BLaER1 treated with 17β-estradiol and CSF1 and Interleukin-3, amounts not matched to agents 10 nM and 100 nM (cell line): ENCODE measurements at regions not wholly inside any gene's neighbourhood (a gene's known extent, or its start where the extent isn't known, plus 50 kb on each side); places are given as distances from the start of the nearest gene placed in this dataset.
"Not testable (repeated sequence)": the region's sequence is repeated elsewhere in the genome, so short reads cannot be mapped to it uniquely, and the experiment has no call there.

ENCODE experiments used
- H3K27ac ChIP-seq, 11 experiments: shearing (Covaris generic); formaldehyde crosslinking; 2 replicates each; pipeline ENCODE4 v1.8.1; 2022
- H3K27me3 ChIP-seq, 11 experiments: shearing (Covaris generic); formaldehyde crosslinking; 2 replicates each; pipeline ENCODE4 v1.8.1; 2022
- H3K36me3 ChIP-seq, 11 experiments: shearing (Covaris generic); formaldehyde crosslinking; 2 replicates each; pipeline ENCODE4 v1.8.1; 2022
- H3K4me1 ChIP-seq, 10 experiments: shearing (Covaris generic); formaldehyde crosslinking; 2 replicates each; pipeline ENCODE4 v1.8.1; 2022
- H3K4me2 ChIP-seq, 11 experiments: shearing (Covaris generic); formaldehyde crosslinking; 2 replicates each; pipeline ENCODE4 v1.8.1; 2022
- H3K4me3 ChIP-seq, 10 experiments: shearing (Covaris generic); formaldehyde crosslinking; 2 replicates each; pipeline ENCODE4 v1.8.1; 2022
- H3K9ac ChIP-seq, 11 experiments: shearing (Covaris generic); formaldehyde crosslinking; 2 replicates each; pipeline ENCODE4 v1.8.1; 2022
- H3K9me3 ChIP-seq, 11 experiments: shearing (Covaris generic); formaldehyde crosslinking; replicated peaks in 1 of 11; 2 replicates each; pipeline ENCODE4 v1.8.1; 2022
- H4K20me1 ChIP-seq, 11 experiments: shearing (Covaris generic); formaldehyde crosslinking; 2 replicates each; pipeline ENCODE4 v1.8.1; 2022
- Cebpa-rat ChIP-seq, 11 experiments: shearing (Covaris generic); IDR thresholded peaks; 2 replicates each; pipeline ENCODE4 v1.8.1; 2022

DNA sequence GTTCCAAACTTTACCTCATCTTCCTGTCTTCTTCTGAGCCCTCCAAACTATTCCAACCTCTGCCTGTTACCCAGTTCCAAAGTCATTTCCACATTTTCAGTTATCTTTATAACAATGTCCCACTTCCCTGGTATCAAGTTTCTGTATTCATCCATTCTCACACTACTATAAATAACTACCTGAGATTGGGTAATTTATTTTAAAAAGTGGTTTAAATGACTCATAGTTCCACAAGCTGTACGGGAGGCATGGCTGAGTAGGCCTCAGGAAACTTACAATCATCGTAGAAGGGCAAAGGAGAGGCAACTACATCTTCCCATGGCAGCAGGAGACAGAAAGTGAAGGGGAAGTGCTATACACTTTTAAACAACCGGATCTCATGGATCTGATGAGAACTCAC is 428.5 kb upstream of the RGS18 start:
- Histone ChIP-seq H3K4me2 (peak overlapping the region in 4 of 11 experiments; percentile 37 to 54 (median 43); a peak in 7 of 22 replicates), H3K27me3 (no peaks in the 10 kb centered on the region), H3K4me3 (no peak overlapping the region), H3K4me1 (peaks cover 0 to 24% (median 4%) of the 10 kb centered on the region in 10 experiments; a peak in 8 of 20 replicates), H3K9ac (no peak overlapping the region), H3K36me3 (no peaks in the 10 kb centered on the region), H4K20me1 (no peaks in the 10 kb centered on the region), H3K9me3 (peaks cover 0 to 10% (median 8%) of the 10 kb centered on the region in 11 experiments; a peak in 15 of 22 replicates), H3K27ac (peak overlapping the region in 3 of 11 experiments; percentile 23 to 38 (median 34); a peak in 5 of 22 replicates)
- no peak for TF ChIP-seq Cebpa-rat (IDR thresholded peaks at IDR 0.05)

DNA sequence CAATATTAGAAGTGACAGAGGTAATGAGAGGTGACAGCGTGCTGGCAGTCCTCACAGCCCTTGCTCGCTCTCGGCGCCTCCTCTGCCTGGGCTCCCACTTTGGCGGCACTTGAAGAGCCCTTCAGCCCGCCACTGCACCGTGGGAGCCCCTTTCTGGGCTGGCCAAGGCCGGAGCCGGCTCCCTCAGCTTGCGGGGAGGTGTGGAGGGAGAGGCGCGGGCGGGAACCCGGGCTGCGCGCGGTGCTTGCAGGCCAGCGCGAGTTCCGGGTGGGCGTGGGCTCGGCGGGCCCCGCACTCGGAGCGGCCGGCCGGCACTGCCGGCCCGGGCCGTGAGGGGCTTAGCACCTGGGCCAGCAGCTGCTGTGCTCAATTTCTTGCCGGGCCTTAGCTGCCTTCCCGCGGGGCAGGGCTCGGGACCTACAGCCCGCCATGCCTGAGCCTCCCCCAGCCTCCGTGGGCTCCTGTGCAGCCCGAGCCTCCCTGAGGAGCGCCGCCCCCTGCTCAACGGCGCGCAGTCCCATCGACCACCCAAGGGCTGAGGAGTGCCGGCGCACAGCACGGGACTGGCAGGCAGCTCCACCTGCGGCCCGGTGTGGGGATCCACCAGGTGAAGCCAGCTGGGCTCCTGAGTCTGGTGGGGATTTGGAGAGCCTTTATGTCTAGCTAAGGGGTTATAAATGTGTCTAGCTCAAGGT is 426.5 kb upstream of the RGS18 start:
- not testable (repeated sequence) for H3K9ac ChIP-seq, H3K9me3 ChIP-seq, H3K27ac ChIP-seq, H3K4me3 ChIP-seq, H3K27me3 ChIP-seq, H3K4me2 ChIP-seq, H3K36me3 ChIP-seq, H4K20me1 ChIP-seq
- H3K4me1 ChIP-seq = peaks cover 0 to 24% (median 4%) of the 10 kb centered on the region in 10 experiments; a peak in 8 of 20 replicates

DNA sequence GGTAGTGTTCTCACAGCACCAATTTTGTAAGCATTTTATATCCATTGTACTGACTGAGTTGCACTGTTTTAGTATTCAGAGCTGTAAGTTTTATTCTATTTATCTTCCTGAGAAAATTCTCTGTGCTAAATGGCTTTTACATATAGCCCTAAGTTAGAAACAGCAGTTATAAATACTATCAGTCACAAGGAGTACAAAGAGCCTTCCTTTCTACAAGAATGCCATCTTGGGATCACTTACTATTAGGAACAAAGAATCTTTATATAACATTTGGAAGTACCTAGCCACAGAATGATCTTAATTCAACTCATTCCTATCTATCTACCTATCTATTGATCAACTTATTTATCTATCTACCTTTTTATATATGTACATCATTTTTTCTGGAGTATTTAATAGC is 423.9 kb upstream of the RGS18 start:
- Histone ChIP-seq H3K9me3 (peaks cover 0 to 10% (median 8%) of the 10 kb centered on the region in 11 experiments; a peak in 15 of 22 replicates), H3K27me3 (no peaks in the 10 kb centered on the region), H3K27ac (no peak overlapping the region), H3K9ac (no peak overlapping the region), H3K4me2 (no peak overlapping the region), H3K4me1 (peaks cover 0 to 17% (median 2%) of the 10 kb centered on the region in 10 experiments; a peak in 8 of 20 replicates), H4K20me1 (no peaks in the 10 kb centered on the region), H3K4me3 (no peak overlapping the region), H3K36me3 (no peaks in the 10 kb centered on the region)
- TF ChIP-seq Cebpa-rat (IDR thresholded peaks at IDR 0.05) = no peak

DNA sequence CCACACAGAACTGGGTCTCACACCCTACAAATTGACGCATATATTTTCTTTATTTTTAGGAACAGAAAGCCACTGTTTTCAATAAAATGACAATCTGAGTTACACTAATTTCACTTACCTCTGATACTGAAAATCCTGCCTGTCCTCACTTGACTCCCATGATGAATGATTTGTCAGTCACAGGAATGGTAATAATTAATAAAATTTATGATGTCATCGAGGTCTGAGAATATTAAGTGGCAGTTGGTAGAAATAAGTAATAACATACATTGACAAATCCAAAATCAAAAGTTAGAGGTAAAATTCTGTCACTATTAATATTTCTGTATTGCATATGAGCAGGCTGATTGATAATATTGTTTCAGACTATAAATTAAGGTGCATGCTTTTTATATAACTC is 418.7 kb upstream of the RGS18 start:
- no peaks in the 10 kb centered on the region for H3K9me3 ChIP-seq
- TF ChIP-seq Cebpa-rat (IDR thresholded peaks at IDR 0.05) = no peak
- H4K20me1 ChIP-seq = no peaks in the 10 kb centered on the region

DNA sequence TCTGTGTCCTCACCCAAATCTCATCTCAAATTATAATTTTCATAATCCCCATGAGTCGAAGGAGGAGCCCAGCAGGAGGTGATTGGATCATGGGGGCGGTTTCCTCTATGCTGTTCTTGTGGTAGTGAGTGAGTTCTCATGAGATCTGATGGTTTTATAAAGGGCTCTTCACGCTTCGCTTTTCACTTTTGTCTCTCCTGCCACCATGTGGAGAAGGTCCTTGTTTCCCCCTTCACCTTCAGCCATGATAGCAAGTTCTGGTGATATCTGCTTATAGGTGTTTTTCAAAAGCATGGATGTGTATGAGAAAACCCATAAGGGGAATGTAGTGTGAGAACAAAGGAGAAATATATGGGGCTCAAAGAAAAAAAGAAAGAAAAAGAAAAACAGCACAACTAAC is 405.9 kb upstream of the RGS18 start:
- 0 out of 22 replicates have a peak, but pooled peaks cover 0 to 4% (median 0%) of the 10 kb centered on the region in 11 experiments for H3K9me3 ChIP-seq
- no peak for TF ChIP-seq Cebpa-rat (IDR thresholded peaks at IDR 0.05)
- H3K4me2 ChIP-seq = no peak overlapping the region

More for the DNA sequence above, 418.7 kb upstream of the RGS18 start:
- Histone ChIP-seq H3K4me2 (no peak overlapping the region), H3K9ac (no peak overlapping the region), H3K4me1 (no peaks in the 10 kb centered on the region), H3K27me3 (no peaks in the 10 kb centered on the region), H3K4me3 (no peak overlapping the region), H3K27ac (no peak overlapping the region), H3K36me3 (no peaks in the 10 kb centered on the region)

DNA sequence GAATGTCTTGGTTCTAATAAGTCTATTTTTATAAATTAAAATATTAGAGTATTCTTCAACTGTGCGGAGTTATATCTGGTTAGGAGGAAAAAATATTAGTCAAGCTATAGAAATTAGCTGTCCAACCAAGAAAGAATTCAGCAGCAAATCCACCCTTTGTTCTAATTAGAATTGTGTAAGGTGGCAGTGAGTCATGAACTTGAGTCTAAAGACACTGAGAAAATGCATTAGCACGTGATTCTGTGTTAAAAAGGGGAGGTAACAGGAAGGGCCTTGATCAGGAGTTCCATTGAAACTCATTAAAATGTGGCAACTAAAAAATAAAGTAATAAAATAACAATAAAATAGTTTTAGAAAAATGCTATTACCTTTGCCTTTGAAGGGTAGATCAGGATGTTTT is 398.2 kb upstream of the RGS18 start:
- Histone ChIP-seq H3K9me3 (peaks cover 0 to 10% (median 0%) of the 10 kb centered on the region in 11 experiments; a peak in 4 of 22 replicates), H4K20me1 (no peaks in the 10 kb centered on the region), H3K36me3 (no peaks in the 10 kb centered on the region), H3K4me3 (no peak overlapping the region), H3K4me1 (no peaks in the 10 kb centered on the region), H3K27me3 (no peaks in the 10 kb centered on the region), H3K9ac (no peak overlapping the region), H3K27ac (no peak overlapping the region), H3K4me2 (no peak overlapping the region)
- no peak for TF ChIP-seq Cebpa-rat (IDR thresholded peaks at IDR 0.05)

More for the DNA sequence above, 405.9 kb upstream of the RGS18 start:
- Histone ChIP-seq H3K4me3 (no peak overlapping the region), H3K27ac (no peak overlapping the region), H4K20me1 (no peaks in the 10 kb centered on the region), H3K4me1 (no peaks in the 10 kb centered on the region), H3K27me3 (no peaks in the 10 kb centered on the region), H3K9ac (no peak overlapping the region), H3K36me3 (no peaks in the 10 kb centered on the region)

DNA sequence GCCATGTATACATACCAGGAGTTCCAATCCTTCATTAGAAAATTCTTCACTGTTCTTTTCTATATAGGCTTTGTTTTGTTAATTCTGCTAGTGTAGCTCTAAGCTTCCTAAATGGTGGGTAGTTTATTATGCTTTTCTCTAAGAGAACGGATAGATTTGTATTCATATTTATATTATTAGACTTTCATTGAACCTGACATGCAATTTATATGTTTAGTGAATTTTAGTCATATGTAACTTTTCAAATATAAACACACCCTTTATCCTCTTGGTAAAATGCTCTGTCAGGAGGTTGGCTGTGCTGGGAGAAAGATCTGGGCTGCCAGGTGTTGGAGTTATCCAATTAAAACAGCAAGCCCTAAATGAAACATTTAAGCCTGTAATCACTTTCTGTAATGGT is 369.7 kb upstream of the RGS18 start:
- no peak overlapping the region for H3K4me2 ChIP-seq
- H3K27me3 ChIP-seq = no peaks in the 10 kb centered on the region
- no peak for TF ChIP-seq Cebpa-rat (IDR thresholded peaks at IDR 0.05)
- no peaks in the 10 kb centered on the region for H3K9me3 ChIP-seq
- no peak overlapping the region for H3K9ac ChIP-seq
- H4K20me1 ChIP-seq = no peaks in the 10 kb centered on the region
- H3K27ac ChIP-seq = no peak overlapping the region
- no peaks in the 10 kb centered on the region for H3K36me3 ChIP-seq
- no peak overlapping the region for H3K4me3 ChIP-seq
- no peaks in the 10 kb centered on the region for H3K4me1 ChIP-seq

DNA sequence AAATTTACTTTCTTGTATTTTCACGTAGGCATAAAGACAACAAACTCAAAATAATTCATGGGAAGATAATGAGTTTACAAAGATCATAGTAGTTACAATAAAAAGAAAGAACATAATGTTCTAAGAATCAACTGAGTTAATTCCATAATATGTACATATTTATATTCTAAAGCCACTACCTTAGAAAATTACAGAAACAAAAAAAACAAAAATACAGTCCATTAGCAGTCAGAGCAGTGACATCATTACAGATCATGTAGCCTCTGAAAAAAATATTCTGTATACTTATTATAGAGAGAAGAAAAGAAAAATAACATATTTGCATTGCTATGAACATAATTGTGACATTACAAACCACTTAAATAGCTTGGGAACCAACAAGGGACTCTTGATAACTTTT is 360.1 kb upstream of the RGS18 start:
- TF ChIP-seq Cebpa-rat (IDR thresholded peaks at IDR 0.05) = no peak

DNA sequence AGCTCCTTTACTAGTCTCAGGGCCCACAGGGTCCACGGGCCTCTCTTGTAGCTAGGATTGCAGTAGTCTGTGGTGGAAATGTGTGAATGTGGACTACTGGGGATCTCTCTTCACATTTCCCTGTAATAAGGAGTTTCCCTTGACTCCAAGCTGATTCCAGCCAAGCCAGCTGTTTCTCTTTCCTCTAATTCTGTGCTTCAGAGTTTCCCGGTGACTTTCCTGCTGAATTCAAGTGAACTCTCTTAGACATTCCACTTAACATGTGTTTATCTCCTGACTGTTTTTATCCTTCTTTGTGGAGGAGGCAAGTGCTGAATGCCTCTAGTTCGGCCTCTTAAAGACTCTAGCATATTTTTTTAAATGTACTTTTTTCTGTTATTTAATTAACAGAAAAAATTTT is 354.0 kb upstream of the RGS18 start:
- H4K20me1 ChIP-seq = no peaks in the 10 kb centered on the region
- no peak overlapping the region for H3K27ac ChIP-seq
- no peaks in the 10 kb centered on the region for H3K9me3 ChIP-seq
- H3K4me1 ChIP-seq = no peaks in the 10 kb centered on the region
- no peaks in the 10 kb centered on the region for H3K27me3 ChIP-seq
- no peaks in the 10 kb centered on the region for H3K36me3 ChIP-seq
- H3K4me3 ChIP-seq = no peak overlapping the region
- no peak overlapping the region for H3K4me2 ChIP-seq
- H3K9ac ChIP-seq = no peak overlapping the region
- no peak for TF ChIP-seq Cebpa-rat (IDR thresholded peaks at IDR 0.05)

More for the DNA sequence above, 360.1 kb upstream of the RGS18 start:
- no peak overlapping the region for H3K4me3 ChIP-seq
- no peaks in the 10 kb centered on the region for H3K9me3 ChIP-seq
- H3K4me1 ChIP-seq = no peaks in the 10 kb centered on the region
- no peak overlapping the region for H3K9ac ChIP-seq
- H4K20me1 ChIP-seq = no peaks in the 10 kb centered on the region
- no peaks in the 10 kb centered on the region for H3K27me3 ChIP-seq
- H3K4me2 ChIP-seq = no peak overlapping the region
- H3K36me3 ChIP-seq = no peaks in the 10 kb centered on the region
- H3K27ac ChIP-seq = no peak overlapping the region

DNA sequence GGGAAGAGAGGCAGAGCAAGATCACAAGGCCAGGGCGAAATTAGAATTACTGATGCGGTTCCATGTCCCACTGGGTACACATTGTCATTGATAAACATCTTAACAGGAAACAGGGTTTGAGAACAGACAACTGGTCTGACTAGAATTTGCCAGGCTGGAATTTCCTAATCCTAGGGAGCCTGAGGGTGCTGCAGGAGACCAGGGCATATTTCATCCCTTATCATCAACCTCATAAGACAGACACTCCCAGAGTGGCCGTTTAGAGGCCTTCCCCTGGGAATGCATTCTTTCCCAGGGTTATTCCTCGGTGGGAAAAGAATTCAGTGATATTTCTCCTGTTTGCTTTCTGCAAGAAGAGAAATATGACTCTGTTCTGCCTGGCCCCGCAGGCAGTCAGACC is 344.7 kb upstream of the RGS18 start:
- not testable (repeated sequence) for H3K4me1 ChIP-seq, H3K36me3 ChIP-seq, H3K27ac ChIP-seq, H4K20me1 ChIP-seq, H3K4me3 ChIP-seq, H3K9ac ChIP-seq, H3K4me2 ChIP-seq, H3K27me3 ChIP-seq
- H3K9me3 ChIP-seq = peaks cover 9 to 14% (median 11%) of the 10 kb centered on the region in 11 experiments
